ENCODE measurements at regions not wholly inside any gene's neighbourhood (a gene's known extent, or its start where the extent isn't known, plus 50 kb on each side); places are given as distances from the start of the nearest gene placed in this dataset.
"Not testable (repeated sequence)": the region's sequence is repeated elsewhere in the genome, so short reads cannot be mapped to it uniquely, and the experiment has no call there.

DNA sequence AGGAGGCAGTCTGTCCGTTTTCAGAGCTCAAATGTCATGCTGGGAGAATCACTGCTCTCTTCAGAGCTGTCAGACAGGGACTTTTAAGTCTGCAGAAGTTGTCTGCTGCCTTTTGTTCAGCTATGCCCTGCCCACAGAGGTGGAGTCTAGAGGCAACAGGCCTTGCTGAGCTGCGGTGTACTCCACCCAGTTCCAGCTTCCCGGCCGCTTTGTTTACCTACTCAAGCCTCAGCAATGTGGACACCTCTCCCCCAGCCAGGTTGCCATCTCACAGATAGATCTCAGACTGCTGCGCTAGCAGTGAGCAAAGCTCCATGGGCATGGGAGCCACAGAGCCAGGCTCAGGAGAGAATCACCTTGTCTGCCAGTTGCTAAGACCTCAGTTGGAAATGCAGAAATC is 90.5 kb upstream of the TACR3 start:
- TF ChIP-seq, protein P1, sequence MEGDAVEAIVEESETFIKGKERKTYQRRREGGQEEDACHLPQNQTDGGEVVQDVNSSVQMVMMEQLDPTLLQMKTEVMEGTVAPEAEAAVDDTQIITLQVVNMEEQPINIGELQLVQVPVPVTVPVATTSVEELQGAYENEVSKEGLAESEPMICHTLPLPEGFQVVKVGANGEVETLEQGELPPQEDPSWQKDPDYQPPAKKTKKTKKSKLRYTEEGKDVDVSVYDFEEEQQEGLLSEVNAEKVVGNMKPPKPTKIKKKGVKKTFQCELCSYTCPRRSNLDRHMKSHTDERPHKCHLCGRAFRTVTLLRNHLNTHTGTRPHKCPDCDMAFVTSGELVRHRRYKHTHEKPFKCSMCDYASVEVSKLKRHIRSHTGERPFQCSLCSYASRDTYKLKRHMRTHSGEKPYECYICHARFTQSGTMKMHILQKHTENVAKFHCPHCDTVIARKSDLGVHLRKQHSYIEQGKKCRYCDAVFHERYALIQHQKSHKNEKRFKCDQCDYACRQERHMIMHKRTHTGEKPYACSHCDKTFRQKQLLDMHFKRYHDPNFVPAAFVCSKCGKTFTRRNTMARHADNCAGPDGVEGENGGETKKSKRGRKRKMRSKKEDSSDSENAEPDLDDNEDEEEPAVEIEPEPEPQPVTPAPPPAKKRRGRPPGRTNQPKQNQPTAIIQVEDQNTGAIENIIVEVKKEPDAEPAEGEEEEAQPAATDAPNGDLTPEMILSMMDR (IDR thresholded peaks at IDR 0.05) = not testable (repeated sequence)
- TF ChIP-seq EZH2 (IDR thresholded peaks at IDR 0.05) = not testable (repeated sequence)

Measured in neural progenitor cell (in vitro differentiated cells).